OCI-M2 (cell line): ENCODE measurements at regions not wholly inside any gene's neighbourhood (a gene's known extent, or its start where the extent isn't known, plus 50 kb on each side); places are given as distances from the start of the nearest gene placed in this dataset.

ENCODE experiments used
- DNase-seq: peaks from one replicate; lab custom pipeline; 2025; ENCODE audit not compliant: unreplicated experiment; lab: John Stamatoyannopoulos, UW

- no peak for DNase-seq
These were observed 150.0 kb downstream of the KCTD15 start for GRCh38 chr19:33946535-33947264.

- DNase-seq = no peak
These were observed 150.7 kb downstream of the KCTD15 start for GRCh38 chr19:33947265-33947964.

GRCh38 chr19:33948651-33949335 lies 152.1 kb downstream of the KCTD15 start:
- DNase-seq = no peak

GRCh38 chr19:33950091-33950750 lies 153.6 kb downstream of the KCTD15 start:
- no peak for DNase-seq

- no peak for DNase-seq
These were observed 156.4 kb downstream of the KCTD15 start for GRCh38 chr19:33953023-33953422.

- no peak for DNase-seq
These were observed 156.9 kb downstream of the KCTD15 start for GRCh38 chr19:33953592-33953991.

- no peak for DNase-seq
These were observed 158.0 kb downstream of the KCTD15 start for GRCh38 chr19:33954686-33955085.

- no peak for DNase-seq
These were observed 160.3 kb downstream of the KCTD15 start for GRCh38 chr19:33956941-33957340.

GRCh38 chr19:33957804-33958203 lies 161.1 kb downstream of the KCTD15 start:
- DNase-seq = no peak

- DNase-seq = no peak
These were observed 163.9 kb downstream of the KCTD15 start for GRCh38 chr19:33960566-33960965.

GRCh38 chr19:33962161-33962560 lies 165.5 kb downstream of the KCTD15 start:
- no peak for DNase-seq

- DNase-seq = no peak
These were observed 166.8 kb downstream of the KCTD15 start for GRCh38 chr19:33963514-33963913.

- no peak for DNase-seq
These were observed 174.4 kb downstream of the KCTD15 start for GRCh38 chr19:33971073-33971472.

- no peak for DNase-seq
These were observed 181.4 kb downstream of the KCTD15 start for GRCh38 chr19:33977756-33978685.

GRCh38 chr19:33982706-33983105 lies 186.0 kb downstream of the KCTD15 start:
- no peak for DNase-seq

- DNase-seq = no peak
These were observed 183.7 kb upstream of the LSM14A start for GRCh38 chr19:33988601-33989000.

- DNase-seq = no peak
These were observed 174.6 kb upstream of the LSM14A start for GRCh38 chr19:33997690-33998089.

- DNase-seq = no peak
These were observed 174.0 kb upstream of the LSM14A start for GRCh38 chr19:33998302-33998701.

GRCh38 chr19:33998739-33999345 lies 173.5 kb upstream of the LSM14A start:
- DNase-seq = no peak

GRCh38 chr19:34017024-34017423 lies 155.3 kb upstream of the LSM14A start:
- no peak for DNase-seq
